DND-41 (cell line): ENCODE measurements at regions not wholly inside any gene's neighbourhood (a gene's known extent, or its start where the extent isn't known, plus 50 kb on each side); places are given as distances from the start of the nearest gene placed in this dataset.

ENCODE experiments used
- ATAC-seq: fragments of 200-7000 bp; cut with Tn5 transposase; 3 replicates; pipeline ENCODE4 v1.9.1; 2021; ENCODE audit warnings: low read depth; ENCODE audit not compliant: insufficient read depth
- DNase-seq: peaks from one replicate; pipeline ENCODE4 v3.0.0-alpha.2; 2020
- H2AFZ ChIP-seq: 2 replicates; pipeline ENCODE4 v1.6.0; 2012; ENCODE audit warnings: low read depth, low read length
- H3K27ac ChIP-seq: 2 replicates; pipeline ENCODE4 v1.5.1; 2012; ENCODE audit warnings: low read length, inconsistent platforms
- H3K27me3 ChIP-seq: fragments of 200-600 bp; sonication (generic); 2 replicates; pipeline ENCODE4 v1.6.0; 2012; ENCODE audit warnings: low read length, mild to moderate bottlenecking, inconsistent platforms; ENCODE audit not compliant: insufficient read depth, poor library complexity
- H3K36me3 ChIP-seq: 2 replicates; pipeline ENCODE4 v1.5.1; 2012; ENCODE audit warnings: low read length, inconsistent platforms; ENCODE audit not compliant: insufficient read depth
- H3K4me1 ChIP-seq: 2 replicates; pipeline ENCODE4 v1.5.1; 2012; ENCODE audit warnings: mild to moderate bottlenecking, low read length; ENCODE audit not compliant: insufficient read depth
- H3K4me2 ChIP-seq: 2 replicates; pipeline ENCODE4 v1.6.0; 2012; ENCODE audit warnings: mild to moderate bottlenecking, moderate library complexity, low read length, inconsistent platforms; ENCODE audit not compliant: insufficient read depth
- H3K4me3 ChIP-seq, 2 experiments: fragments of 200-600 bp in 1 of 2; shearing (Covaris generic) in 1 of 2; 2 replicates each; pipeline ENCODE4 v1.5.1; 2012 to 2016; ENCODE audit warnings: inconsistent platforms in 2 of 2, low read length in 2 of 2, mild to moderate bottlenecking in 2 of 2, low read depth in 1 of 2, moderate library complexity in 1 of 2
- H3K79me2 ChIP-seq: 2 replicates; pipeline ENCODE4 v1.6.0; 2012; ENCODE audit warnings: low read length, inconsistent platforms; ENCODE audit not compliant: insufficient read depth
- H3K9ac ChIP-seq: 2 replicates; pipeline ENCODE4 v1.6.0; 2012; ENCODE audit warnings: low read depth, mild to moderate bottlenecking, inconsistent platforms, low read length, moderate library complexity
- H3K9me3 ChIP-seq: 2 replicates; pipeline ENCODE4 v1.5.1; 2012; ENCODE audit warnings: low read length, moderate library complexity, mild to moderate bottlenecking, inconsistent platforms; ENCODE audit not compliant: insufficient read depth, severe bottlenecking
- H4K20me1 ChIP-seq: 2 replicates; pipeline ENCODE4 v1.6.0; 2012; ENCODE audit warnings: low read length; ENCODE audit not compliant: insufficient read depth
- CTCF ChIP-seq: IDR thresholded peaks from 2 replicates; pipeline ENCODE4 v1.5.1; 2012; ENCODE audit warnings: borderline replicate concordance, low read length, moderate library complexity, mild to moderate bottlenecking; ENCODE audit not compliant: poor library complexity, severe bottlenecking; ENCODE audit errors: extremely low read depth
- EZH2 ChIP-seq: IDR thresholded peaks from 3 replicates; pipeline ENCODE4 v1.6.1; 2012; ENCODE audit warnings: borderline replicate concordance, low read depth, mild to moderate bottlenecking, moderate library complexity, low read length, inconsistent platforms; ENCODE audit not compliant: severe bottlenecking

- no peaks in the 10 kb centered on the region for H3K9me3 ChIP-seq
- no peaks in the 10 kb centered on the region for H4K20me1 ChIP-seq
- H3K4me2 ChIP-seq, result no peak overlapping the region
- H3K27me3 ChIP-seq, result no peaks in the 10 kb centered on the region
- no peak overlapping the region for H3K27ac ChIP-seq
- no peak overlapping the region for H3K9ac ChIP-seq
- no peaks in the 10 kb centered on the region for H3K79me2 ChIP-seq
- ATAC-seq, result no peak
- H3K36me3 ChIP-seq, result no peaks in the 10 kb centered on the region
- 0 out of 2 replicates have a peak, but pooled peaks cover 6% of the 10 kb centered on the region for H3K4me1 ChIP-seq
- H3K4me3 ChIP-seq, result no peak overlapping the region
- H2AFZ ChIP-seq, result no peak overlapping the region
- DNase-seq, result no peak
- no peak for TF ChIP-seq CTCF
- no peak for TF ChIP-seq EZH2
These were observed 673.8 kb downstream of the INHBA start for GRCh38 chr7:41029072-41029499.

GRCh38 chr7:41028580-41028979 lies 674.3 kb downstream of the INHBA start:
- no peaks in the 10 kb centered on the region for H3K27me3 ChIP-seq
- no peaks in the 10 kb centered on the region for H4K20me1 ChIP-seq
- no peak overlapping the region for H3K4me3 ChIP-seq
- H3K27ac ChIP-seq, result no peak overlapping the region
- ATAC-seq (no peak), DNase-seq (no peak)
- no peaks in the 10 kb centered on the region for H3K36me3 ChIP-seq
- TF ChIP-seq CTCF, result no peak
- TF ChIP-seq EZH2, result no peak
- 0 out of 2 replicates have a peak, but pooled peaks cover 6% of the 10 kb centered on the region for H3K4me1 ChIP-seq
- H3K9ac ChIP-seq, result no peak overlapping the region
- no peak overlapping the region for H3K4me2 ChIP-seq
- H2AFZ ChIP-seq, result no peak overlapping the region
- no peaks in the 10 kb centered on the region for H3K9me3 ChIP-seq
- no peaks in the 10 kb centered on the region for H3K79me2 ChIP-seq

GRCh38 chr7:41027428-41028115 lies 675.3 kb downstream of the INHBA start:
- Histone ChIP-seq H3K9me3 (no peaks in the 10 kb centered on the region), H3K36me3 (no peaks in the 10 kb centered on the region), H3K27me3 (no peaks in the 10 kb centered on the region), H3K9ac (no peak overlapping the region), H4K20me1 (no peaks in the 10 kb centered on the region), H3K4me3 (no peak overlapping the region), H3K79me2 (no peaks in the 10 kb centered on the region), H3K27ac (no peak overlapping the region), H2AFZ (no peak overlapping the region), H3K4me1 (0 out of 2 replicates have a peak, but pooled peaks cover 6% of the 10 kb centered on the region), H3K4me2 (no peak overlapping the region)
- no peak for DNase-seq
- no peak for TF ChIP-seq EZH2
- no peak for TF ChIP-seq CTCF
- no peak for ATAC-seq
